ENCODE measurements at regions not wholly inside any gene's neighbourhood (a gene's known extent, or its start where the extent isn't known, plus 50 kb on each side); places are given as distances from the start of the nearest gene placed in this dataset.
"Not testable (repeated sequence)": the region's sequence is repeated elsewhere in the genome, so short reads cannot be mapped to it uniquely, and the experiment has no call there.

- DNase-seq: no peak
Measured at GRCh38 chr10:56298941-56299340, 62.1 kb downstream of the ZWINT start.

- no peak for DNase-seq
Measured at GRCh38 chr10:56296618-56297017, 64.4 kb downstream of the ZWINT start.

- no peak for DNase-seq
Measured at GRCh38 chr10:56288403-56288802, 72.7 kb downstream of the ZWINT start.

- DNase-seq: no peak
Measured at GRCh38 chr10:56286096-56286495, 75.0 kb downstream of the ZWINT start.

GRCh38 chr10:56279270-56279669 is 81.8 kb downstream of the ZWINT start:
- DNase-seq: no peak

- DNase-seq: no peak
Measured at GRCh38 chr10:56269181-56269580, 91.9 kb downstream of the ZWINT start.

GRCh38 chr10:56266120-56266519 is 94.9 kb downstream of the ZWINT start:
- DNase-seq: no peak

- no peak for DNase-seq
Measured at GRCh38 chr10:56258991-56259390, 102.1 kb downstream of the ZWINT start.

- no peak for DNase-seq
Measured at GRCh38 chr10:56258378-56258777, 102.7 kb downstream of the ZWINT start.

- DNase-seq: no peak
Measured at GRCh38 chr10:56255298-56255697, 105.8 kb downstream of the ZWINT start.

- no peak for DNase-seq
Measured at GRCh38 chr10:56240471-56240870, 120.6 kb downstream of the ZWINT start.

GRCh38 chr10:56231436-56231835 is 129.6 kb downstream of the ZWINT start:
- DNase-seq: no peak

GRCh38 chr10:56222237-56222636 is 138.8 kb downstream of the ZWINT start:
- no peak for DNase-seq

GRCh38 chr10:56212951-56213350 is 148.1 kb downstream of the ZWINT start:
- no peak for DNase-seq

GRCh38 chr10:56181607-56182006 is 179.5 kb downstream of the ZWINT start:
- no peak for DNase-seq

- DNase-seq: no peak
Measured at GRCh38 chr10:56178210-56178609, 182.8 kb downstream of the ZWINT start.

GRCh38 chr10:56155091-56155513 is 206.0 kb downstream of the ZWINT start:
- DNase-seq: not testable (repeated sequence)

- DNase-seq: no peak
Measured at GRCh38 chr10:56146806-56147205, 214.3 kb downstream of the ZWINT start.

- DNase-seq: no peak
Measured at GRCh38 chr10:56142092-56142728, 218.8 kb downstream of the ZWINT start.

- DNase-seq: no peak
Measured at GRCh38 chr10:56139405-56139804, 221.7 kb downstream of the ZWINT start.

- no peak for DNase-seq
Measured at GRCh38 chr10:56135828-56136227, 225.2 kb downstream of the ZWINT start.

GRCh38 chr10:56123247-56123646 is 237.8 kb downstream of the ZWINT start:
- no peak for DNase-seq

GRCh38 chr10:56116684-56117083 is 244.4 kb downstream of the ZWINT start:
- no peak for DNase-seq

GRCh38 chr10:56109454-56109853 is 251.6 kb downstream of the ZWINT start:
- no peak for DNase-seq

- no peak for DNase-seq
Measured at GRCh38 chr10:56104923-56105322, 256.1 kb downstream of the ZWINT start.
